Activated effector memory CD4-positive, alpha-beta T cell treated with anti-CD3 and anti-CD28 coated beads, Interleukin-2, amount 50 U/mL, for 16 hours (primary cell): ENCODE measurements at regions not wholly inside any gene's neighbourhood (a gene's known extent, or its start where the extent isn't known, plus 50 kb on each side); places are given as distances from the start of the nearest gene placed in this dataset.
A peak's percentile ranks its signal among the peaks of the same experiment; 100 is the strongest.

Experiments used
- DNase-seq: peaks from one replicate; pipeline ENCODE4 v3.0.0-alpha.2; 2020

- DNase-seq = no peak
These were observed 354.5 kb upstream of the DUSP10 start for GRCh38 chr1:222096476-222096772.

DNA sequence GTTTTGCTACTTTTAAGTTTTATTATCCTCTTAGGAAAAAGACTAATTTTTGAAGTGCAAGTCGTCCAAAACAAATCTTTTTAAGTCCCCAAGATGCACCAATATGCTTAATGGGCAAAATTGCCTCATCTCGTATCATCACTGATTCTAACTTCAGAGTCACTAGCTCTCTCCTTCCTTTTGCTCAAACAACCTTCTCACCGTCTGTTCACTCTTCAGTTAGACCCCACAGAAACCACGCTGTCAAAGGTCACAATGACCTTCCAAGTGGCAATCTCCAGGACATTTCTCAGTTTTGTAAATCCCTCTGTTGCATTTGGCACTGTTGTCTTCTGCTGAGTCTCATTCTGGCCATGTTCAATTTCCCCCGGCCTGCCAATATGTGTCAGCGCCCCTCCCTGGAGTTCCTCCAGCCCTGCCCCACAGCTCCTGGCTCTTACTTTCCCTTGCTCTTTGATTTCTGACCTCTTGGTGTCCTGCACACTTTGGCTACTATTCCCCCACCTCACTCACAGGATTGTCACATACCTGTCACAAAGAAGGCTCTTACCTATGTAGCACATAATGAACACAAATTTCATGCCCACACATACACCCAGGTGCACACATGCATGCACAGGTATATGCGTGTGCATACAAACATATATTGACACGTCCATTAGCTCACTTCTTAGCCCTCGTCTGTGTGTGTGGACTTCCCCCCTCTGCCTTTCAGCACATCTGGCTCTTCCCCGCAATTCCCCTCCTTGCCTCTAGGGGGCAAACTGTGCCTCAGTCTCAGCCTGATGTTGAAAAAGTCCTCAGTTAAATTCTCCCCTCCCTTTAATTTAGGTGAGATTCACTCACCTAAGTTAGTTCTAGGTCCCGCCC is 354.0 kb upstream of the DUSP10 start:
- DNase-seq = peak; percentile 84

- no peak for DNase-seq
These were observed 351.6 kb upstream of the DUSP10 start for GRCh38 chr1:222093518-222093917.

GRCh38 chr1:222090103-222090502 is 348.2 kb upstream of the DUSP10 start:
- DNase-seq = no peak

GRCh38 chr1:222087221-222087920 is 345.5 kb upstream of the DUSP10 start:
- DNase-seq = no peak

DNA sequence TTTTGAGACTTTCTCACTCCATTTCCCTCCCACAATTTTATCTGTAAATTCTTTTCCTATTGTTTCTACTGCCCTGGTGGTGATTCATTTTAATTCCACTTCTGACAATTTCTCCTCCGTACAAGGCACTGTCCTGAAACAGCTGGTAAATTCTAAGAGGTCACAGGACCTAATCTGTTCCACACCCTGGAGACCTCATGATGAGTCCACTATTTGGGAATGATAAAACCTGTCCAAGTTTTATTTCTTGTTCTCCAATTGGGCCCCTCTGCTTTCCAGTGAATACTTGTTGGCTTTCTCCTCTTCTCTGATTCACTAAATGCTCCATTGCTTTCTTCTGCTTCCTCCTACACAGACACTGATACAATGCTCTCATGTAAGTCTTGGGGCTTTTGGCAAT is 343.1 kb upstream of the DUSP10 start:
- DNase-seq = no peak

DNA sequence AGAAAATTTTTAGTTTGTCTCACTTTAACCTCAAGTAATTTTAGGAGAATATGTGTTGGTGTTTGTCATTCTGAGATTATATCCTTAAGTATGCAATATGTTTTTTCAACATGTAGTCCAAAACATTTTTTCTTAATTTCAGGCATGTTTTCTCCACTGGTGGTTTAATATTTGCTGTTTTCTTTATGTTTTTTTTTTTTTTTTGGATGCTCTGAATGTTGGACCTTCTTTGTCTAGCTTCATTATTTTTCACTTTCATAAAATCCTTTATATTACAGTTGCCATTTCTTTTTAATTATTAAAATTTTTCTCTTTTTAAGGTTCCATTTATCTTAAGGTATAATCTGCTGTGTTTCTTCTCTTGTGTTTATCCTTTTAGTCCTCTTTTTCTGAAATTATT is 342.2 kb upstream of the DUSP10 start:
- DNase-seq = no peak

GRCh38 chr1:222081859-222082258 is 340.0 kb upstream of the DUSP10 start:
- DNase-seq = no peak

DNA sequence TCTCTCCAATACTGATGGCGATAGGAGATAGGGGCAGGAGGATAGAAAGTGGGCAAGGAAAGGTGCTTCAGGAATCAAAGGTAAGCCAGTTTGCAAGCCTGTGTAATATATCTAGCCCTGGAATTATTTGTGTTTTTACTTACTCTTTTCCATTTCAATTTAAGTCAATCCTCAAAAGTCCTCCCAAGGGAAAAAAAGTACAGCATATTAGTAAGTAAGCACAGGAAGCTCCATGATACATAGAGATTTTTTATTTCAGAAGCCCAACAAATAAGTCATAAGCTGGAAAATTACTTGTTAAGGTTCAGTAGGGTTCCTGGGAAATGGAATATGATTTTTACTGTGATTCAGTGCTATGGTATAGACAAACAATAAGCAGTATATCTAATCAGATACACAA is 337.7 kb upstream of the DUSP10 start:
- no peak for DNase-seq

DNA sequence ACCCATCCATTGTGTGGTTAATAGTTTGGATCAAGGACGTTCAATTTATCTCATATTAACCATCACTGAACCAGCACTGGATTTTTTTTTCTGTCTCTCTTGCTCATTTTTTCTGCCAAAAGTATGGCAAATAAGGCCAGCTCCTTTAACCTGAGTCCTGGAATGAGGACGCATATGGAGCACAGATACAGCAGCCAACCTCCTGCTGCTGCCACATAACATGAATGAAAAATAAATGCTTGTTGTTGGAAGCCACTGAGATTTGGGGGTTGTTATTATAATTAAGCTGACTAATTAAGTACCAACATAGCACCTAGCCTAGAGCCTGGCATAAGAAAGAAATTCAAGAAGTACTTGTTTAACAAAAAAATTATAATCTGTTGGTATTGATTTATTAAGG is 335.3 kb upstream of the DUSP10 start:
- DNase-seq = no peak

- no peak for DNase-seq
These were observed 332.4 kb upstream of the DUSP10 start for GRCh38 chr1:222074317-222074716.

DNA sequence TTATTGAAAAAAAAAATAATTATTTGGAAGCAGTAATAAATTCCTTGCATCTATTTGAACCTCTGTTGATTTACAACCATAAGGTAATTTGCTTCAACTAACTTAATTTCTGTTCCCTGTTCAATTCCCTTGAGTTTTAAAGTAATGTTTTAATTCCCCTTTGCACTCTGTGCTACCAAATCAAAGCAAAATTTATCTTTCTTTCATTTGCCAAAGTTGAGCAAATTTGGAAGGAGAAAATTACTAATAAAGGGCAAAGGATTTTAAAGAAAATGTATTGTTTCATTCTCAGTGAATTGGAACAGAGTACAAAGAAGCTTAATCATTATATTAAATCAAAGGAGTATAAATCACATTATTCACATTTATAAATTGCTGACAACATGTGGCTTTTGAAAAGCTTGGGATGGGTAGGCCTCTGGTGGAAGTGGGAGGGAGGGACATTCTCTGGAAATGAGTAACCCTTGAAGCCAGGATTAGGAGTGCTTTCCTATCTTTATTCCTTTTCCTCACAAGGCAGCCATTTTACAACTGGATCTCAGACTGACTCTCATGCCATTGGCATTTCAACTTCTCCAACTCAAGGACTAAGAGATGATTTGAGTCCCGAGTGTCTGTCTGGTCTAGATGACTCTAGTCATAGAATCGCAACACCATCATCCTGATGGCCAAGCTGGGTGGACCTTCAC is 331.6 kb upstream of the DUSP10 start:
- DNase-seq = no peak

GRCh38 chr1:222071387-222071786 is 329.5 kb upstream of the DUSP10 start:
- DNase-seq = no peak

DNA sequence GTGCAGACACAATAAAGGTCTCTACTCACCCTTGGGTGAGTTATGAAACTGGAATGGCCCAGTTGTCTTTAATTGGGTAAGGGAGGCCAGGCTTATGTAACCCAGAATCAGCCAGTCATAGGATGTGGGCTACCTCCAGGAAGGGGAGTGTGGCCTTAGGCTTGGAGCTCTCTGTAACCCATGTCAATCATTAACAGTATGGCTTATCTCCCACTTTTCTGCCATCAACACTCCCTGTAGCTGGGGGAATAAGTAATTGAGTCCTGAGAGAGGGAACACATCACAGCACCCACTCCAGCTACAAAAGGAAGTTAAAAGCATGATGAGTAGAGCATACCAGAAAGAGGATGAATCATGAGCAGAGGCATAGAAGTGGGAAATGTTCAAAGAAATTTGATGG is 327.0 kb upstream of the DUSP10 start:
- DNase-seq = no peak

GRCh38 chr1:222068101-222068500 is 326.2 kb upstream of the DUSP10 start:
- DNase-seq = no peak

GRCh38 chr1:222066539-222066938 is 324.6 kb upstream of the DUSP10 start:
- no peak for DNase-seq

GRCh38 chr1:222065234-222065633 is 323.3 kb upstream of the DUSP10 start:
- no peak for DNase-seq

GRCh38 chr1:222064388-222065211 is 322.7 kb upstream of the DUSP10 start:
- DNase-seq = no peak

- DNase-seq = no peak
These were observed 320.8 kb upstream of the DUSP10 start for GRCh38 chr1:222062640-222063039.

DNA sequence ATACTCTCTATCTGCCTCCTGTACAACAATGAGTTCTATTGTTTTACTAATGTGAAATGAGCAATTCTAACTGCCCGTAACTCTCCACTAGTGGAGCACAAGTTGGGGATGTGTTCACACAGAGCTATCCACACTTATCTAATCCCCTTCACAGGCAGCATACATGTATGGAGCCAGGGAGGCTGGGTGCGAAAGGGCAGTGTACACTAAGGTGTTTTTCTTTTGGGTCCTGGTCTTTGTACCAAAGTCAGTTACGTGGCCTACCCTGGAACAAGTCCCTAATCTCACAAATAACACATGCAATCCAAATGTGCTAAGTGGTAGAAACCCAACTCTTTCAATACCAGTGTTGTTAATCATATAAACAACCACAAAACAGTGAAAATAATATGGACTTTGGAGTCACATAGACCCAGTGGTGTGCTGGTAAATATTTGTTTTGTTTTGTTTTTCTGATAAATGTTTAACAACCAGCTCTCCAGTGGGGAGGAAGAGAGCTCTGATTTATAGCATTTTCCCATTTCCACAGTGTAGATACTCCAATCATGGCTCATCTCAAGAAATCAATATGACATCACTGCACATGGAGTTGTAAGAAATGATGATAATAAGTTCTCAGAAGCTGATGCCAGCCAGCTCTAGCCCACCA is 319.9 kb upstream of the DUSP10 start:
- DNase-seq = no peak

GRCh38 chr1:222060210-222060916 is 318.5 kb upstream of the DUSP10 start:
- no peak for DNase-seq

DNA sequence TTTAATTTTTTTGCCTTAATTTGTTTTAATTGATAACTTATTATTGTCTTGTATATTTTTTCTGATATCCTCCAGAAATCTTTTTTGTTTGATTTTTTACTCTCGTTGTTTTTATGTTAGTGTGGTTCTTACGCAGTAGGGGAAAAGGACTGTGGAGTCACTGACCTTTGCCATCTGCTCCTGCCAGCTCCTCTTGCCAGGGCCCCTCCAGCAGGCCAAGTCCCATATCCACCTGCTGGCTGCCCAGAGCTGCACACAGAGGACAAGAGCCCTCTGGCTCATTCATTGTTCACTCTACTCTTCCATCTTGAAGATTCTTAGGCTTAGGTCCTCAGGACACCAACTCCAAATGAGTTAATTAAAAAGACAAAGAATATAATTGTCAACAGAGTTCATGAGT is 316.4 kb upstream of the DUSP10 start:
- DNase-seq = no peak
